H1 (cell line): ENCODE measurements at regions not wholly inside any gene's neighbourhood (a gene's known extent, or its start where the extent isn't known, plus 50 kb on each side); places are given as distances from the start of the nearest gene placed in this dataset.

Experiments used
- CTCF ChIA-PET: fragments of 300-600 bp; sonication (Branson Sonifier 250); formaldehyde crosslinking; loops from one replicate; lab custom pipeline; 2021; ENCODE audit not compliant: partially characterized antibody; lab: Charles Lee
- POLR2A ChIA-PET: fragments of 300-600 bp; sonication (Branson Sonifier 250); formaldehyde crosslinking; loops from one replicate; lab custom pipeline; 2021; ENCODE audit warnings: inconsistent platforms; ENCODE audit not compliant: partially characterized antibody; lab: Charles Lee
- DNase-seq, 2 experiments: peaks; one replicate each; pipeline versions ENCODE4 v3.0.0 to v3.0.0-alpha.2; 2010 to 2022; ENCODE audit warnings: low spot score in 2 of 2, low read depth in 1 of 2, mixed read lengths in 1 of 2
- FAIRE-seq: peaks from 2 replicates; lab custom pipeline; 2011; peaks lifted over from hg19 to GRCh38; lab: Jason Lieb, UNC
- H2AFZ ChIP-seq: 2 replicates; pipeline ENCODE4 v1.8.1; 2012; ENCODE audit warnings: low read length, inconsistent platforms
- H2AK5ac ChIP-seq: 2 replicates; pipeline ENCODE4 v1.6.1; 2013; ENCODE audit warnings: low read depth, low read length
- H2BK120ac ChIP-seq: replicated peaks from 2 replicates; pipeline ENCODE3; 2013; ENCODE audit warnings: low read depth, low read length, inconsistent platforms
- H2BK12ac ChIP-seq: 2 replicates; pipeline ENCODE4 v1.6.1; 2013; ENCODE audit warnings: low read depth, low read length
- H2BK15ac ChIP-seq: 2 replicates; pipeline ENCODE4 v1.6.1; 2013; ENCODE audit warnings: low read length
- H2BK20ac ChIP-seq: 2 replicates; pipeline ENCODE4 v1.6.1; 2013; ENCODE audit warnings: low read length
- H2BK5ac ChIP-seq: 2 replicates; pipeline ENCODE4 v1.6.1; 2013; ENCODE audit warnings: low read depth, low read length
- H3K14ac ChIP-seq: 2 replicates; pipeline ENCODE4 v1.6.1; 2013; ENCODE audit warnings: inconsistent platforms; ENCODE audit not compliant: insufficient read length
- H3K18ac ChIP-seq: 2 replicates; pipeline ENCODE4 v1.6.1; 2013; ENCODE audit warnings: low read length; ENCODE audit errors: extremely low read depth
- H3K23ac ChIP-seq: 2 replicates; pipeline ENCODE4 v1.6.1; 2013; ENCODE audit warnings: inconsistent platforms; ENCODE audit not compliant: insufficient read length
- H3K23me2 ChIP-seq: 2 replicates; pipeline ENCODE4 v1.6.1; 2013; ENCODE audit warnings: low read depth, low read length
- H3K27ac ChIP-seq: 2 replicates; pipeline ENCODE4 v1.6.1; 2011; ENCODE audit warnings: low read depth, low read length, inconsistent platforms
- H3K27me3 ChIP-seq, 4 experiments: replicated peaks in 1 of 4; 1 replicate in 1 of 4; 2 replicates in 3 of 4; pipeline versions ENCODE4 v1.6.1 to v1.8.1; 2011 to 2013; ENCODE audit warnings: low read length in 3 of 4, mild to moderate bottlenecking in 3 of 4, inconsistent platforms in 2 of 4, mixed read lengths in 2 of 4, moderate library complexity in 1 of 4; ENCODE audit not compliant: control insufficient read depth in 3 of 4, insufficient read depth in 3 of 4; ENCODE audit errors: extremely low read depth in 1 of 4
- H3K36me3 ChIP-seq, 4 experiments: 2 replicates each; pipeline versions ENCODE4 v1.6.1 to v1.8.1; 2011 to 2013; ENCODE audit warnings: mild to moderate bottlenecking in 4 of 4, low read length in 3 of 4, moderate library complexity in 2 of 4, control low read depth in 1 of 4, inconsistent platforms in 1 of 4; ENCODE audit not compliant: insufficient read depth in 4 of 4, control insufficient read depth in 2 of 4
- H3K4ac ChIP-seq: replicated peaks from 2 replicates; pipeline ENCODE3; 2013; ENCODE audit warnings: low read length, low read depth, mixed read lengths, inconsistent platforms; ENCODE audit not compliant: insufficient read length
- H3K4me1 ChIP-seq, 4 experiments: replicated peaks in 1 of 4; 1 replicate in 1 of 4; 2 replicates in 3 of 4; pipeline versions ENCODE4 v1.6.1 to v1.8.1; 2011 to 2013; ENCODE audit warnings: low read length in 3 of 4, inconsistent platforms in 2 of 4, mixed read lengths in 1 of 4; ENCODE audit not compliant: insufficient read depth in 4 of 4, control insufficient read depth in 3 of 4
- H3K4me2 ChIP-seq, 2 experiments: 2 replicates each; pipeline versions ENCODE4 v1.6.1 to v1.8.1; 2011 to 2013; ENCODE audit warnings: low read depth in 2 of 2, low read length in 2 of 2, control low read depth in 1 of 2, inconsistent platforms in 1 of 2, mild to moderate bottlenecking in 1 of 2; ENCODE audit not compliant: insufficient read depth in 1 of 2
- H3K4me3 ChIP-seq, 4 experiments: fragments of 200-600, 300-600 bp in 1 of 4; sonication (generic), shearing (Covaris generic), sonication (Bioruptor Twin) in 1 of 4; 2 replicates each; pipeline versions ENCODE4 v1.5.1 to v1.8.1; 2011 to 2016; ENCODE audit warnings: low read length in 4 of 4, low read depth in 3 of 4, control low read depth in 2 of 4, inconsistent platforms in 2 of 4, mild to moderate bottlenecking in 2 of 4, mixed read lengths in 1 of 4, moderate library complexity in 1 of 4; ENCODE audit not compliant: insufficient read depth in 2 of 4; ENCODE audit errors: extremely low read depth in 1 of 4
- H3K56ac ChIP-seq: replicated peaks from 2 replicates; pipeline ENCODE3; 2013; ENCODE audit warnings: low read depth, mild to moderate bottlenecking, mixed read lengths, low read length, inconsistent platforms; ENCODE audit not compliant: insufficient read length
- H3K79me1 ChIP-seq: 2 replicates; pipeline ENCODE4 v1.6.1; 2013; ENCODE audit warnings: low read depth, low read length, control low read depth
- H3K79me2 ChIP-seq, 2 experiments: 2 replicates each; pipeline versions ENCODE4 v1.6.1 to v1.8.1; 2012 to 2013; ENCODE audit warnings: low read length in 2 of 2, mild to moderate bottlenecking in 2 of 2, inconsistent platforms in 1 of 2; ENCODE audit not compliant: insufficient read depth in 2 of 2, control insufficient read depth in 1 of 2
- H3K9ac ChIP-seq, 4 experiments: replicated peaks in 1 of 4; 1 replicate in 1 of 4; 2 replicates in 3 of 4; pipeline versions ENCODE4 v1.6.1 to v1.8.1; 2011 to 2013; ENCODE audit warnings: low read depth in 3 of 4, low read length in 3 of 4, control low read depth in 2 of 4, mild to moderate bottlenecking in 2 of 4, moderate library complexity in 2 of 4, inconsistent platforms in 1 of 4; ENCODE audit errors: extremely low read depth in 1 of 4
- H3K9me3 ChIP-seq, 2 experiments: 2 replicates each; pipeline versions ENCODE4 v1.6.1 to v1.8.1; 2012 to 2013; ENCODE audit warnings: mild to moderate bottlenecking in 2 of 2, moderate library complexity in 2 of 2, control low read depth in 1 of 2, inconsistent platforms in 1 of 2, low read depth in 1 of 2, low read length in 1 of 2, mixed read lengths in 1 of 2; ENCODE audit not compliant: insufficient read depth in 2 of 2
- H4K20me1 ChIP-seq, 2 experiments: replicated peaks in 1 of 2; 2 replicates each; pipeline versions ENCODE3 to v1.8.1; 2011 to 2013; ENCODE audit warnings: inconsistent platforms in 2 of 2, low read length in 2 of 2, mild to moderate bottlenecking in 1 of 2; ENCODE audit not compliant: insufficient read depth in 2 of 2, control insufficient read depth in 1 of 2
- H4K5ac ChIP-seq: 2 replicates; pipeline ENCODE4 v1.6.1; 2013; ENCODE audit warnings: low read length, low read depth, mixed read lengths, inconsistent platforms; ENCODE audit not compliant: insufficient read length
- H4K8ac ChIP-seq: 2 replicates; pipeline ENCODE4 v1.8.0; 2013; ENCODE audit warnings: mild to moderate bottlenecking, moderate library complexity, low read length, inconsistent platforms; ENCODE audit not compliant: insufficient read depth; ENCODE audit errors: extremely low read depth
- H4K91ac ChIP-seq: replicated peaks from 2 replicates; pipeline ENCODE3; 2013; ENCODE audit warnings: low read length, mixed read lengths, inconsistent platforms; ENCODE audit not compliant: insufficient read length
- BCL11A ChIP-seq, 2 experiments: IDR thresholded peaks; one replicate each; pipeline ENCODE4 v1.6.1; 2011; ENCODE audit warnings: low read depth in 2 of 2, low read length in 2 of 2, mild to moderate bottlenecking in 2 of 2
- EGR1 ChIP-seq: IDR thresholded peaks from 2 replicates; pipeline ENCODE4 v1.6.1; 2011; ENCODE audit warnings: low read depth, low read length, borderline replicate concordance
- HDAC2 ChIP-seq, 2 experiments: fragments of 300-600 bp in 1 of 2; sonication (generic) in 1 of 2; IDR thresholded peaks; 2 replicates each; pipeline ENCODE4 v1.6.1; 2011 to 2012; ENCODE audit warnings: low read depth in 2 of 2, low read length in 2 of 2, mild to moderate bottlenecking in 2 of 2, moderate library complexity in 2 of 2, borderline replicate concordance in 1 of 2, inconsistent platforms in 1 of 2
- MAX ChIP-seq: IDR thresholded peaks from 2 replicates; pipeline ENCODE4 v1.6.1; 2012; ENCODE audit warnings: inconsistent platforms
- NRF1 ChIP-seq: IDR thresholded peaks from 2 replicates; pipeline ENCODE4 v1.6.1; 2011; ENCODE audit warnings: mild to moderate bottlenecking, low read depth, low read length, improper control_type of control experiment
- PHF8 ChIP-seq: fragments of 200-600 bp; sonication (generic); conservative IDR thresholded peaks from 2 replicates; pipeline ENCODE4 v1.7.1; 2012; ENCODE audit warnings: low read depth, mild to moderate bottlenecking, inconsistent platforms, low read length, moderate library complexity
- POLR2A ChIP-seq, 2 experiments: IDR thresholded peaks; 1 replicate in 1 of 2; 2 replicates in 1 of 2; pipeline ENCODE4 v1.6.1; 2011; ENCODE audit warnings: low read depth in 2 of 2, low read length in 2 of 2, mild to moderate bottlenecking in 2 of 2; ENCODE audit errors: control extremely low read depth in 1 of 2
- SP4 ChIP-seq: IDR thresholded peaks from 2 replicates; pipeline ENCODE4 v1.6.1; 2012; ENCODE audit warnings: low read length, inconsistent platforms
- TAF1 ChIP-seq: IDR thresholded peaks from 2 replicates; pipeline ENCODE4 v1.6.1; 2011; ENCODE audit warnings: mild to moderate bottlenecking, low read depth, low read length
- TEAD4 ChIP-seq: IDR thresholded peaks from 2 replicates; pipeline ENCODE4 v1.6.1; 2012; ENCODE audit warnings: low read depth, low read length, inconsistent platforms, mixed read lengths
- YY1 ChIP-seq: IDR thresholded peaks from 2 replicates; pipeline ENCODE4 v1.6.1; 2011; ENCODE audit warnings: low read depth, mild to moderate bottlenecking, low read length
- ZNF274 ChIP-seq: IDR thresholded peaks from 2 replicates; pipeline ENCODE4 v1.7.0; 2012; ENCODE audit warnings: low read length, borderline replicate concordance; ENCODE audit errors: extremely low read depth
- WGBS, 2 experiments: shearing (Covaris generic) in 1 of 2; methylation state at CpG; one replicate each; pipeline versions ENCODE4 v1.1.6 to v1.1.7; 2013 to 2015; ENCODE audit warnings: low lambda C conversion rate in 2 of 2, mixed read lengths in 2 of 2, inconsistent platforms in 1 of 2, low coverage in 1 of 2, missing lambda C conversion rate in 1 of 2; ENCODE audit not compliant: insufficient replicate concordance in 2 of 2, insufficient coverage in 1 of 2, insufficient read length in 1 of 2; ENCODE audit errors: extremely low coverage in 1 of 2, missing lambda C conversion rate in 1 of 2; 5-methylcytosine and 5-hydroxymethylcytosine counted together

GRCh38 chr7:21269021-21269420 lies 158.9 kb upstream of the SP4 start:
- Histone ChIP-seq H2BK5ac (no peak overlapping the region), H3K79me2 (no peaks in the 10 kb centered on the region), H2AK5ac (no peak overlapping the region), H4K20me1 (no peaks in the 10 kb centered on the region), H4K91ac (no peak overlapping the region), H3K27me3 (no peaks in the 10 kb centered on the region), H4K8ac (no peak overlapping the region), H3K4me2 (no peak overlapping the region)
- no peak for FAIRE-seq
- ChIA-PET POLR2A (no interaction called here), CTCF (interaction anchor here (1.1 to 3.1 kb wide), 3 partner anchors 15 to 282 kb away, joined by 3 to 7 read pairs (median 4); no protein-coding TSS in a partner anchor)
- WGBS, 2 experiments = 90% methylated on average over 4 of the region's 4 CpGs; no CpG with 5 or more reads in 1 of the 2 experiments
- TF ChIP-seq TAF1 (no peak), POLR2A (IDR thresholded peaks at IDR 0.05; ENCODE audit: control extremely low read depth in 1 of 2, low read depth in 2 of 2, low read length in 2 of 2) (no peak), BCL11A (IDR thresholded peaks at IDR 0.05; ENCODE audit: low read depth in 2 of 2, low read length in 2 of 2) (no peak), TEAD4 (no peak), YY1 (no peak), ZNF274 (no peak), MAX (no peak), PHF8 (no peak), NRF1 (no peak), EGR1 (no peak), SP4 (no peak), HDAC2 (IDR thresholded peaks at IDR 0.05; ENCODE audit: borderline replicate concordance in 1 of 2, low read depth in 2 of 2, low read length in 2 of 2) (no peak)
- TF ChIP-seq, all 59 proteins: peak for 0
- Histone ChIP-seq H2BK120ac (no peak overlapping the region), H3K56ac (no peak overlapping the region), H3K27ac (no peak overlapping the region), H3K14ac (no peak overlapping the region), H2AFZ (no peak overlapping the region), H3K23ac (no peak overlapping the region), H3K23me2 (no peaks in the 10 kb centered on the region), H4K5ac (no peak overlapping the region), H2BK12ac (no peak overlapping the region), H3K18ac (no peak overlapping the region), H3K4ac (no peak overlapping the region), H3K36me3 (no peaks in the 10 kb centered on the region), H3K4me1 (no peaks in the 10 kb centered on the region), H3K9ac (no peak overlapping the region), H3K79me1 (no peaks in the 10 kb centered on the region), H2BK15ac (no peak overlapping the region), H3K9me3 (no peaks in the 10 kb centered on the region), H3K4me3 (no peak overlapping the region), H2BK20ac (no peak overlapping the region)
- DNase-seq = no peak
